Stimulated activated CD4-positive, alpha-beta T cell treated with anti-CD3 and anti-CD28 coated beads, Interleukin-15, amount 100 ng/mL, for 48 hours (primary cell): ENCODE measurements at regions not wholly inside any gene's neighbourhood (a gene's known extent, or its start where the extent isn't known, plus 50 kb on each side); places are given as distances from the start of the nearest gene placed in this dataset.
"Not testable (repeated sequence)": the region's sequence is repeated elsewhere in the genome, so short reads cannot be mapped to it uniquely, and the experiment has no call there.

ENCODE experiments used
- DNase-seq, 2 donors: peaks; one replicate each; pipeline ENCODE4 v3.0.0-alpha.2; 2020; ENCODE audit warnings: low read depth in 2 of 2

GRCh38 chr11:71127806-71128205 lies 124.6 kb downstream of the SHANK2 start:
- DNase-seq, result no peak

- not testable (repeated sequence) for DNase-seq
Measured at GRCh38 chr11:71126401-71126800, 126.0 kb downstream of the SHANK2 start.

DNA sequence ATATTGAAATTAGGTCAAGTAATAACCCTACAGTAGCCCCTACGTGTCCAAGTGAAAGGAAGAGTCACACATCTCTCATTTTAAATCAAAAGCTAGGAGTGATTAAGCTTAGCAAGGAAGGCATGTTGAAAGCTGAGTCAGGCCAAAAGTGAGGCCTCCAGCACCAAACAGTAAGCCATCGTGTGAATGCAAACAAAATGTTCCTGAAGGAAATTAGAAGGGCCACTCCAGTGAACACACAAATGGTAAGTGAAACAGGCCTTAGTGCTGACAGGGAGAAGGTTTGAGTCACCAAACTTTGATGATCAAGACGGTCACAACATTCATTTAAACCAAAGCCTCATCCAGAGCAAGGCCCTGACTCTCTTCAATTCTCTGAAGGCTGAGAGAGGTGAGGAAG lies 127.2 kb downstream of the SHANK2 start:
- no peak for DNase-seq

DNA sequence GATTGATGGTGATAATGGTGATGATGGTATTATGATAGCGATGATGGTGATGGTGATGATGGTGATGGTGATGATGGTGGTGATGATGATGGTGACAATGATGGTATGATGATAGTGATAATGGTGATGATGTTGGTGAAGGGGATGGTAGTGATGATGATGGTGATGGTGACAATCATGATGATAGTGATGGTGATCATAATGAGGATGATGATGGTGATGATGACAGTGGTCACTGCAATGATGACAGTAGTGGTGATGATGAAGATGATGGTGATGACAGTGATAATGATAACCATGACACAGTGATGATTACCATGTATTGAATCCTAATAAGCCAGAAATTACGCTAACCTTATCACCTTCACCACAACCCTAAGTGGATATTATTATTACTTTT lies 128.2 kb downstream of the SHANK2 start:
- no peak for DNase-seq

GRCh38 chr11:71120471-71120896 lies 131.9 kb downstream of the SHANK2 start:
- DNase-seq, result no peak

DNA sequence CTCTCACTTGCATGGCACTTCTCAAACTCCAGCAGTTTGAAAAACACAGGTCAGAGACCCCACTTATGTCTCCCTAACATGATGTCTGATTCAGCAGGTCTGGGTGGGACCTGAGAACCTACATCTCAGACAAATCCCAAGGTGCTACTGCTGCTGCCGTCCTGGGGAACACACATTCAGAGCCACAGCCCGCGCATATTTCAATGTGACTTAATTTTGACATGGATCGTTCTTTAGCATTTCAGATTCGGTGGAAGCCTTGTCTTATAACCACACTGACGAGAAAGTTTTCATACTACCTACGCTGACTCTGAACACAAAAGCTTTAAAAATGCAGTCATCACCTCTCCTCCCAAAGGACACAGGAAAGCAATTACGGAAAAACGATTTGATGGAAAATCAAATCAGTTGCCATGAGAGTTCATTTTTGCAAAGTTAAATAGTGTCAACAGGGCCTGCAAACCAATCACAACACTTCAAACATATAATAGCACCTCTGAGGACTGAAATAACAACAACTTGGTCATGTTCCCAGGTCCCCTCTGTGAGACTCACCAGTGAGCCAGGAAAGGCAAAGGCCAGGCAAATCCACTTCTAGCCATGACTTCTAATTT lies 132.6 kb downstream of the SHANK2 start:
- no peak for DNase-seq

DNA sequence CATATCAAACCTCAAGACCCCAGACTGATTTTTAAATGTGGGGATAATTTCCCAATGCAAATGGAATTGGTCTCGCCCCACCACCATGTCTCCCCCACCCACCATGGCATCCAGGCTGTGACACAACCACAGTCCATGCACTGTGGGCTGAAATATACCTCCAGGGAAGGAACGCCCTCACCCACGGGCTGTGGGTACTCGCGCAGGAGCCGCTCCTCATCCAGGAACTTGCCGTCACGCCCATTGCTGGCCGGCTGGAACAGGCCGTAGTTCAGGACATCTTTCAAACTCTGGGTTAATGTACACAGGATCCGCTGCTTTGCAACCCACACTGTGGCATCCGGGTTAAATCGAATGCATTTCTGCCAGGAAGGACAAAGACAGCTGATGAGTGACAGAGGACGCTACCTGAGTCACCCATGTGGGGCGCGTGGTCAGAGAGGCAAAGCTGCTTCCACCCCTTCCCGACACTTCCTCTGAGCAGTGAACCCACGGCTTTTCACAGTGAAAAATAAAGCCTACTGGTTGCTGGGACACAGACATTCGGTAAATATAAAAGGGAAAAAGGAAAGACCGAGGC lies 133.6 kb downstream of the SHANK2 start:
- no peak for DNase-seq

GRCh38 chr11:71117311-71117710 lies 135.1 kb downstream of the SHANK2 start:
- no peak for DNase-seq

- no peak for DNase-seq
Measured at GRCh38 chr11:71116693-71117040, 135.7 kb downstream of the SHANK2 start.

GRCh38 chr11:71115770-71116692 lies 136.3 kb downstream of the SHANK2 start:
- DNase-seq, result no peak

DNA sequence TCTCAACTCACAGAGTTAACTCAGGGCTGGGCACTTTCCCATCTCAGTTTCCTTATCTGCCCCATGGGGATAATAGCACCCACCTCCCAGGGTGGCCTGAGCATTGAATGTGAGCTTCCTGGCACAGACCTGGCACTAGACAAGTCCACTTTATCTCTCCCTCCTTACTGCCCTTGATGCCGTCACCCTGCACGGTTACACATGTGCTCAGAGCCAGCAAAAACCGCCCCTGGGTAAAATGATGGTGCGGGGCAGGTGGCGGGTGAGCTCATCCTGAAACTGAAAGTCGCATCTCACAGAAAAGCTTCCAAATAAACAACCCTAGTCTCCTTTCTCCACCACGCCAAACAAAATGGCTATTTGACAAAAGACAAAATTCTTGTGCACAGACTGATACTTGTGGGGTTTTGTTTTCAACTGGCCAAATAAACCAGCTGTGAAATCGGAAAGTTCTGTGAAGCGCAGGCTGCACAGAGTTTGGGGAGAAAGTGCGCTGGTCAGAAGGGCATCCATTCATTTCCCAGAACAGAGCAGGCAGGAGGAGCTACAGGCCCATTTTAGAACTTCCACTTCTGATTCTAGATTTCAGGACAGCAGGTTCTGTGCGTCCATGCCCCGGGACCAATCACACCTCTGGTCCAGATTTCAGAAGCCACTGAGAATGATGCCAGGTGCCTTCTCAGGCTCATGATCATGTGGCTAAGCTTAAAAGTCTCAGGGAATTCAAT lies 138.1 kb downstream of the SHANK2 start:
- DNase-seq, result no peak

DNA sequence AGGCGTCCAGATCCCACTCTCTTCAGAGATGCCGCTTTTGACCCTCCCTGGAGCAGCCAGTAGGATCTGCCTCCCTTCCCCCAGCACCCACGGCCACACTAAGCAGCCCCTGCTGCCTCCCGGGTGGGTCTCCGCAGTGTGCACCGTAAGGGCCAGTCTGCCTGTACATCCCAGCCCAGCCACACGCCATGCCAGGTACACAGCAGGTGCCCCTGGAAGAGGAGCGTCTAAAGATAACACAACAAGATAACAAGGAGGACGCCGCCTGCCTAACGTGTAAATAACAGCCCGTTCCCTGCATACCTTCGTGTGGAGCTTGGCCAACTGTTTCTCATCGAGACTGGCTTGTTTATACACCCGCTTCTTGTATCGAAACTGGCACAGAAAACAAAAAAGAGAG lies 139.4 kb downstream of the SHANK2 start:
- DNase-seq, result no peak

DNA sequence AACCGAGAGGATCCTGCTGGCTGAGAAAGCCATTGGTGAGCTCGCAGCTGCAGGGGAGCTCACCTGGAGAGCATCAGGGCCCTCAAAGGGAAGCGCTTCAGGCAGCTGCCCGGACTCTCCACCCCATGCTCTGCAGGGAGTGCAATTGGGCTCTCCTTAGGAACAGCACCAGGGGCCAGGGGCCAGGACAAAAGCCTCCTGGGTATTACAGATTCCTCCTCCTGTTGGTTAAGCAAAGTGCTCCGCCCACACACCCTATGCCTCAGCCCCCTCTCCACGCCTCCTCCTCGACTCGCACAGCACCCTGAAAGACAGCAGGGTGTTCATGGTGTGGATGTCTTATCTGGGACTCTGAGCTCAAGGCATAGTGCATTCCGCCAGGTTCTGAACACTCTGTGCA lies 139.9 kb downstream of the SHANK2 start:
- DNase-seq, result no peak

DNA sequence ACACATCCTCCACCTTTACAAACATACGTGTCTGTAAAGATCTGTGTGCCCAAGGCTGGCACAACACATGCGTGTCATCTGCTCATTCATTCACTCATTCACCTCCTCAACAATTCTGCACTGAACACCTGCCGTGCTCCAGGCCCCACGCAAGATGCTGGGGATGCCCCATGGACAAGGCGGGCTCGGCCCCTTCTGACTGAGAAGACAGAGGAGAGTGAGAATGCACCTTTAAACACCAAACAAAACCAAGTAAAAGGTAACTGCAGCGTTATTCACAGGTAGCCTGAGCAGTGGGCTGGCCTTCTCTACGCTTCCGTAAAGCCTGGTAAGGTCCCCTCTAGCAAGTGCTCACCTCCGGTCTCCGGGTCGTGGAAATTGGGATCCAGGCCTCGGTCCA lies 142.8 kb downstream of the SHANK2 start:
- DNase-seq, result no peak

GRCh38 chr11:71109186-71109585 lies 143.2 kb downstream of the SHANK2 start:
- no peak for DNase-seq

DNA sequence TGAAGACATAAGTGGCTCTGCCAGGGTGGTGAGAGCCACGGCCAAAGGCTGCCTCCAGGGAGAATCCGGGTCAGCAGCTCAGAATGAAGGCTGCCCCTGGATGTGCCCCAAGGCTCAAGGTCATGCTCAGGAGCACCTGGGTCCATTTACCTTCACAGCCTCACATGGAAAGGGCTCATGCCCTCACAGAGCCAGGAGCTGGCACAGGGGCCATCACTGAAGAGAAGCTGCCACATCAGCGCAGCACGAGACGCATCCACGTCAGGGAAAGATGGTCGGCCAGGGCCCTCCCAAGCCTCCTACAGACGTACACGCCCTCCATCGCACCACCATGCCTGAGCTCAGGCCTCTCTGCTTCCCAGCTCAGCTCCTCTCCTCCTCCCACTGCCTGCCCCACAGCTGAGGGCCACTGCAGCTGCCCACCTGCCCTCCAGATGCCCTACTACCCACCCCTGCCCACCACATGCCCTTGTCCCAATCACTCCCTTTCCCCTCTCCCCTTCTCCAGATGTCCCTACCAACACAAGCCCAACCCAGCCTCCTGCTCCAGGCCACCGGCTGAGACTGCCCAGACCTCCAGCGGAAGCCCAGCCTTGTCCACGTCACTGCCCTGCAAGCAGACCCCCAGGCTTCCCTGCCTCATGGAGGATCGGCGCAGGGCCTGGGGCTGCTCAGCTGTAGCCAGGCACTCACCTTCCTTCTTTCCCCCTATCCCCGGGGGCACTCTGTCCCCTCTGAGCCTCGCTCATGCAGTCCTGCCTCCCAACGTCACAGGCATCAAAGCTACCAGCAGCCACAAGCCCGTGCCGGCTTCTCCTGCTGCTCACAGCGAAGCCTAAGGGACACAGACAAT lies 144.1 kb downstream of the SHANK2 start:
- no peak for DNase-seq

- DNase-seq, result no peak
Measured at GRCh38 chr11:71106671-71107070, 145.7 kb downstream of the SHANK2 start.

GRCh38 chr11:71103266-71103665 lies 149.1 kb downstream of the SHANK2 start:
- no peak for DNase-seq

- DNase-seq, result no peak
Measured at GRCh38 chr11:71102251-71102995, 150.0 kb downstream of the SHANK2 start.

DNA sequence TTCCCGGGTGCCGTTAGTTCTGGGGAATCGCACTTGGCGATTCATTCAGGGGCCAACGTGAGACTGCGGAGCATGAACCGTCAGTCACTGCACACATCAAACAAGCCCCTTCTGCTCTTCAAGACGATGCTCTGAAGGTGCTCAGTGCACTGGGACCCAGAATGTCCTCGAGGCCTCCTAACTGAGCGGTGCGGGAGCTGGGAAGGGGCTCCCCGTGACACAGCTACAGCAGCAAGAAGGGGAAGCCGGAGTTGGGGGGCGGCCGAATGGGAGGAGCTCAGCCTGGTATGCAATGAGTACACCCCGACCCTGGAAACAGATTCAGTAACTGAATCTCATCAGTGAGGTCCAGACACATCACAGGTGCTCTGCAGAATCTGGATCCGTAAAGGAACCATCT lies 150.8 kb downstream of the SHANK2 start:
- DNase-seq, result no peak

DNA sequence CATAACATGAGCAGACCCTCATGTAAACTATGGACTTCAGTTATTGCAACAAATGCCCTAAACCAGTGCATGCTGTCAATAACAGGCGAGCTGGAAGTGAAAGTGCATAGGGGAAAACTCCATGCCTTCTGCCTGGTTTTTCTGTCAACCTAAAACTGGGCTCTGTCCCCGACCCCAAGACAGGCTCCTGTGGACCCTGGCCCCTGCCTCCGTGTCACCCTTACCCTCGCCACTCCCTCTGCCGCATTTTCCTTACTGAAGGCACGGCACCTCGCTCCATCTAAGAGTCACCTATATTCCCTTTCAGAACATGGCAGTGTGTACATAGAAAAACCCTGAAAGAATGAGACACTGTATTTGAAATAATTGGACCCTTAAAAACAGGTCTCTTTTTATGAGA lies 151.3 kb downstream of the SHANK2 start:
- DNase-seq, result no peak
